ENCODE measurements at regions not wholly inside any gene's neighbourhood (a gene's known extent, or its start where the extent isn't known, plus 50 kb on each side); places are given as distances from the start of the nearest gene placed in this dataset.

DNA sequence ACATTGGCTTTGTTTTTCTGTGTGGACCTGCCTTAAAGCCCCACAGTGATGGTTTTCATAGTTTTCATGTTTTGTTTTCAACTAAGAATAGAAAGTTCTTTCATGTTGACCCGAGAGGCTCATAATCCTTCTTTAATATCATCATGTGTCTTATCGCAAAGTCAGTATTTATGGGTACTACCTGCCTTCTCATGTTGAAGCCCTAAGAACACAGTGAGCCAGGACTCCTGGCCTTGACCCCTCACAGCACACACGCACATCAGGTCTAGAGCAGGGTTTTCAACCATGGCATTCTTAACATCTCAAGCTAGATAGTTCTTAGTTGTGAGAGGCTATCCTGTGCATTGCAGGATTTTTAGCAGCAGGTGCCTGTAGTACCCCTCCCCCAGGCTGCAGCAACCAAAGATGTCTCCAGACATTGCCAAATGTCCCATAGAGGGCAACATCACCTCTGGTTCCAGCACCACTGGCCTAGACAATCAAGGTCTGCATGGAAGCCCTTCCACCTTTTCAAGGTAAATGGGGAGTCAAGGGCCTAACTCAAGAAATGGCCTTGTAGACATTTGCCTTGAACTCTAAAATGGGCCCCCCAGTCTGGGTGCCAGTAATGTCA, 118.3 kb downstream of the MTHFS start (continued):
- TF ChIP-seq JUND (IDR thresholded peaks at IDR 0.05; ENCODE audit: low read length) = no peak
- TF ChIP-seq JUN (IDR thresholded peaks at IDR 0.05; ENCODE audit: low read depth, low read length) = no peak

Measured in H1 (cell line).